ENCODE measurements at regions not wholly inside any gene's neighbourhood (a gene's known extent, or its start where the extent isn't known, plus 50 kb on each side); places are given as distances from the start of the nearest gene placed in this dataset.

GRCh38 chr12:13586361-13586760 lies 389.8 kb downstream of the EMP1 start:
- no peaks in the 10 kb centered on the region for H3K36me3 ChIP-seq (ENCODE audit: control insufficient read depth in 1 of 2, insufficient read depth in 2 of 2, low read length in 2 of 2)
- H3K18ac ChIP-seq (ENCODE audit: low read length) = no peak overlapping the region
- H3K4ac ChIP-seq (ENCODE audit: low read depth, low read length) = no peak overlapping the region
- no peak overlapping the region for H2BK120ac ChIP-seq (ENCODE audit: insufficient read depth, low read length, poor library complexity)
- H2BK5ac ChIP-seq (ENCODE audit: low read depth, low read length, poor library complexity) = no peak overlapping the region
- no peak overlapping the region for H3K9ac ChIP-seq (ENCODE audit: low read length)
- peaks cover 0 to 3% of the 10 kb centered on the region in 2 experiments for H3K4me1 ChIP-seq (ENCODE audit: control insufficient read depth in 1 of 2, insufficient read depth in 2 of 2, low read length in 2 of 2)
- H3K27me3 ChIP-seq (ENCODE audit: insufficient read depth, low read length) = no peaks in the 10 kb centered on the region
- H3K79me2 ChIP-seq (ENCODE audit: control insufficient read depth, insufficient read depth, low read length, poor library complexity) = no peaks in the 10 kb centered on the region
- H3K14ac ChIP-seq (ENCODE audit: low read length) = no peak overlapping the region
- H3K9me3 ChIP-seq (ENCODE audit: insufficient read depth, low read depth, low read length) = no peaks in the 10 kb centered on the region
- H2BK12ac ChIP-seq (ENCODE audit: low read length) = no peak overlapping the region
- no peak overlapping the region for H4K91ac ChIP-seq (ENCODE audit: low read depth, low read length)
- H3K4me2 ChIP-seq (ENCODE audit: low read length) = no peak overlapping the region
- no peaks in the 10 kb centered on the region for H3K79me1 ChIP-seq (ENCODE audit: low read length)
- no peak overlapping the region for H4K12ac ChIP-seq (ENCODE audit: low read depth, low read length)
- H3K4me3 ChIP-seq (ENCODE audit: low read depth, low read length) = no peak overlapping the region
- no peak overlapping the region for H3K27ac ChIP-seq (ENCODE audit: low read depth, low read length)
- no peak overlapping the region for H3K23ac ChIP-seq (ENCODE audit: low read length)
- WGBS (ENCODE audit: extremely low coverage, insufficient coverage, insufficient read length) = no CpG with 5 or more reads among the region's 5 CpGs
- H4K8ac ChIP-seq (ENCODE audit: low read depth, low read length) = no peak overlapping the region
- H2AFZ ChIP-seq (ENCODE audit: insufficient read depth, low read length, poor library complexity) = no peak overlapping the region
- no peak for DNase-seq
- H2AK5ac ChIP-seq (ENCODE audit: low read length) = no peak overlapping the region

DNA sequence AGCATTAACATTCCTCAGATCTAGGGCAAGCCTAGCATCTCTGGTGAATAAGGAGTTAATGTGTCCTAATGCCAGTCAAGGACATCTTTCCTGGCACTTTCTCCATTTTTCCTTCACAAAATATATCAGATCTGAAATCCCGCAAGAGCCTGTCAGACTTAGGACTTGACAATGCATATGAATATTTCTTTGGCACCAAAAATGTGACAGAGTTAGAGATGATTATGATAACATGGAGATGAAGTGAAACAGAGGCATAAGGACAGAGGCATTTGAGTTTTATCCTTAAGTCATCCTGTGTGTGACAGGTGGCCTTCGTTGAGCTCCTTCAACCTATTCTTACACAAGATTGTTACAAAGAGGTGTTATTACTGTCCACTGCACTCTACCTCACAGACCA lies 388.0 kb downstream of the EMP1 start:
- Histone ChIP-seq H3K79me1 (ENCODE audit: low read length) (no peaks in the 10 kb centered on the region), H3K4me1 (ENCODE audit: control insufficient read depth in 1 of 2, insufficient read depth in 2 of 2, low read length in 2 of 2) (no peaks in the 10 kb centered on the region), H2AFZ (ENCODE audit: insufficient read depth, low read length, poor library complexity) (no peak overlapping the region), H4K91ac (ENCODE audit: low read depth, low read length) (no peak overlapping the region), H3K4me2 (ENCODE audit: low read length) (no peak overlapping the region), H4K8ac (ENCODE audit: low read depth, low read length) (no peak overlapping the region), H3K4ac (ENCODE audit: low read depth, low read length) (no peak overlapping the region), H3K27me3 (ENCODE audit: insufficient read depth, low read length) (no peaks in the 10 kb centered on the region), H3K79me2 (ENCODE audit: control insufficient read depth, insufficient read depth, low read length, poor library complexity) (no peaks in the 10 kb centered on the region), H3K23ac (ENCODE audit: low read length) (no peak overlapping the region), H4K12ac (ENCODE audit: low read depth, low read length) (no peak overlapping the region), H3K4me3 (ENCODE audit: low read depth, low read length) (no peak overlapping the region), H3K36me3 (ENCODE audit: control insufficient read depth in 1 of 2, insufficient read depth in 2 of 2, low read length in 2 of 2) (no peaks in the 10 kb centered on the region), H2BK12ac (ENCODE audit: low read length) (no peak overlapping the region), H2AK5ac (ENCODE audit: low read length) (no peak overlapping the region), H3K27ac (ENCODE audit: low read depth, low read length) (no peak overlapping the region), H2BK120ac (ENCODE audit: insufficient read depth, low read length, poor library complexity) (no peak overlapping the region), H2BK5ac (ENCODE audit: low read depth, low read length, poor library complexity) (no peak overlapping the region), H3K18ac (ENCODE audit: low read length) (no peak overlapping the region), H3K14ac (ENCODE audit: low read length) (no peak overlapping the region), H3K9ac (ENCODE audit: low read length) (no peak overlapping the region), H3K9me3 (ENCODE audit: insufficient read depth, low read depth, low read length) (no peaks in the 10 kb centered on the region)
- no peak for DNase-seq
- no CpG with 5 or more reads among the region's 2 CpGs for WGBS (ENCODE audit: extremely low coverage, insufficient coverage, insufficient read length)

GRCh38 chr12:13583630-13584029 lies 387.1 kb downstream of the EMP1 start:
- Histone ChIP-seq H3K14ac (ENCODE audit: low read length) (no peak overlapping the region), H3K4ac (ENCODE audit: low read depth, low read length) (no peak overlapping the region), H4K12ac (ENCODE audit: low read depth, low read length) (no peak overlapping the region), H2BK5ac (ENCODE audit: low read depth, low read length, poor library complexity) (no peak overlapping the region), H3K9ac (ENCODE audit: low read length) (no peak overlapping the region), H3K79me1 (ENCODE audit: low read length) (no peaks in the 10 kb centered on the region), H3K36me3 (ENCODE audit: control insufficient read depth in 1 of 2, insufficient read depth in 2 of 2, low read length in 2 of 2) (no peaks in the 10 kb centered on the region), H2AFZ (ENCODE audit: insufficient read depth, low read length, poor library complexity) (no peak overlapping the region), H3K18ac (ENCODE audit: low read length) (no peak overlapping the region), H3K4me3 (ENCODE audit: low read depth, low read length) (no peak overlapping the region), H3K4me2 (ENCODE audit: low read length) (no peak overlapping the region), H3K27ac (ENCODE audit: low read depth, low read length) (no peak overlapping the region), H4K91ac (ENCODE audit: low read depth, low read length) (no peak overlapping the region), H3K79me2 (ENCODE audit: control insufficient read depth, insufficient read depth, low read length, poor library complexity) (no peaks in the 10 kb centered on the region), H3K4me1 (ENCODE audit: control insufficient read depth in 1 of 2, insufficient read depth in 2 of 2, low read length in 2 of 2) (no peaks in the 10 kb centered on the region), H2BK120ac (ENCODE audit: insufficient read depth, low read length, poor library complexity) (no peak overlapping the region), H2BK12ac (ENCODE audit: low read length) (no peak overlapping the region), H3K27me3 (ENCODE audit: insufficient read depth, low read length) (no peaks in the 10 kb centered on the region), H2AK5ac (ENCODE audit: low read length) (no peak overlapping the region), H3K9me3 (ENCODE audit: insufficient read depth, low read depth, low read length) (no peaks in the 10 kb centered on the region), H3K23ac (ENCODE audit: low read length) (no peak overlapping the region), H4K8ac (ENCODE audit: low read depth, low read length) (no peak overlapping the region)
- no peak for DNase-seq
- WGBS (ENCODE audit: extremely low coverage, insufficient coverage, insufficient read length) = no CpG with 5 or more reads among the region's 7 CpGs

GRCh38 chr12:13582421-13582820 lies 385.9 kb downstream of the EMP1 start:
- Histone ChIP-seq H3K27ac (ENCODE audit: low read depth, low read length) (no peak overlapping the region), H2AFZ (ENCODE audit: insufficient read depth, low read length, poor library complexity) (no peak overlapping the region), H3K27me3 (ENCODE audit: insufficient read depth, low read length) (no peaks in the 10 kb centered on the region), H2BK120ac (ENCODE audit: insufficient read depth, low read length, poor library complexity) (no peak overlapping the region), H3K36me3 (ENCODE audit: control insufficient read depth in 1 of 2, insufficient read depth in 2 of 2, low read length in 2 of 2) (no peaks in the 10 kb centered on the region), H3K14ac (ENCODE audit: low read length) (peak overlapping the region; percentile 47), H3K4me1 (ENCODE audit: control insufficient read depth in 1 of 2, insufficient read depth in 2 of 2, low read length in 2 of 2) (no peaks in the 10 kb centered on the region), H2BK12ac (ENCODE audit: low read length) (no peak overlapping the region), H3K9ac (ENCODE audit: low read length) (no peak overlapping the region), H3K9me3 (ENCODE audit: insufficient read depth, low read depth, low read length) (no peaks in the 10 kb centered on the region), H3K23ac (ENCODE audit: low read length) (no peak overlapping the region), H3K4ac (ENCODE audit: low read depth, low read length) (no peak overlapping the region), H4K91ac (ENCODE audit: low read depth, low read length) (no peak overlapping the region), H3K4me2 (ENCODE audit: low read length) (no peak overlapping the region), H3K79me1 (ENCODE audit: low read length) (no peaks in the 10 kb centered on the region), H4K8ac (ENCODE audit: low read depth, low read length) (no peak overlapping the region), H2AK5ac (ENCODE audit: low read length) (no peak overlapping the region), H3K18ac (ENCODE audit: low read length) (no peak overlapping the region), H3K79me2 (ENCODE audit: control insufficient read depth, insufficient read depth, low read length, poor library complexity) (no peaks in the 10 kb centered on the region), H3K4me3 (ENCODE audit: low read depth, low read length) (no peak overlapping the region), H2BK5ac (ENCODE audit: low read depth, low read length, poor library complexity) (no peak overlapping the region), H4K12ac (ENCODE audit: low read depth, low read length) (no peak overlapping the region)
- no CpG with 5 or more reads among the region's 4 CpGs for WGBS (ENCODE audit: extremely low coverage, insufficient coverage, insufficient read length)
- DNase-seq = no peak
